Adrenal gland (tissue), 9 donors: ENCODE measurements at regions not wholly inside any gene's neighbourhood (a gene's known extent, or its start where the extent isn't known, plus 50 kb on each side); places are given as distances from the start of the nearest gene placed in this dataset.

ENCODE experiments used
- DNase-seq, 7 donors: peaks; one replicate each; pipeline ENCODE4 v3.0.0-alpha.2; 2019 to 2020
- H3K27ac ChIP-seq, 5 donors: fragments of 200-600 bp; sonication (generic) in 4 of 5; 1 replicate in 3 of 5; 2 replicates in 2 of 5; pipeline versions ENCODE4 v1.5.1 to v1.8.0; 2016 to 2020; ENCODE audit warnings: mild to moderate bottlenecking in 1 of 5
- H3K27me3 ChIP-seq: fragments of 200-600 bp; 2 replicates; pipeline ENCODE4 v1.8.0; 2021
- H3K36me3 ChIP-seq, 2 donors: fragments of 200-600 bp; replicated peaks in 1 of 2; 1 replicate in 1 of 2; 2 replicates in 1 of 2; pipeline versions ENCODE4 v1.5.1 to v1.8.0; 2018 to 2022
- H3K4me1 ChIP-seq, 2 donors: fragments of 200-600 bp; replicated peaks in 1 of 2; 1 replicate in 1 of 2; 2 replicates in 1 of 2; pipeline versions ENCODE4 v1.5.1 to v1.8.0; 2018 to 2021
- H3K4me3 ChIP-seq, 4 donors: fragments of 200-600 bp; sonication (generic) in 3 of 4; one replicate each; pipeline ENCODE4 v1.5.1; 2016 to 2018
- H3K9me3 ChIP-seq, 3 donors: fragments of 200-600 bp; sonication (generic) in 1 of 3; replicated peaks in 1 of 3; 1 replicate in 2 of 3; 2 replicates in 1 of 3; pipeline versions ENCODE4 v1.5.1 to v1.8.0; 2016 to 2021
- CTCF ChIP-seq, 6 experiments: fragments of 450-650 bp in 4 of 6; fragments of 200-600 bp in 2 of 6; sonication (generic) in 1 of 6; IDR thresholded peaks; 1 replicate in 5 of 6; 2 replicates in 1 of 6; pipeline versions ENCODE4 v1.5.1 to v1.8.0; 2016 to 2021; ENCODE audit warnings: antibody characterized with exemption in 6 of 6, mild to moderate bottlenecking in 2 of 6, moderate library complexity in 1 of 6
- POLR2A ChIP-seq, 2 donors: fragments of 450-650 bp; IDR thresholded peaks; one replicate each; pipeline ENCODE4 v1.6.1; 2017; ENCODE audit warnings: antibody characterized with exemption in 2 of 2, mild to moderate bottlenecking in 2 of 2, moderate library complexity in 1 of 2
- WGBS, 4 donors: extraction: QIAGEN DNeasy Blood & Tissue Kit in 2 of 4; methylation state at CpG; one replicate each; pipeline versions ENCODE4 v1.1.5 to v1.1.7; 2013 to 2017; 5-methylcytosine and 5-hydroxymethylcytosine counted together
- intact Hi-C, 2 donors: fragments of 100-400 bp; cut with DNase I; formaldehyde crosslinking; loops; one replicate each; pipeline versions ENCODE4 v1.14.1 to v1.15.0; 2022 to 2023
- donor health status: healthy with polysubstance abuse.
- donor health status: Bipolar disorder and iron deficiency.
- donor health status: DM: yes; HTN: yes; CAD: no.
- donor health status: DM: no; HTN: no; CAD: no.
- donor health status: DM: no; HTN: no; CAD: no.

- Histone ChIP-seq H3K27me3 (no peaks in the 10 kb centered on the region), H3K9me3 (no peaks in the 10 kb centered on the region), H3K27ac (no peak overlapping the region), H3K4me3 (no peak overlapping the region), H3K4me1 (no peaks in the 10 kb centered on the region), H3K36me3 (no peaks in the 10 kb centered on the region)
- TF ChIP-seq POLR2A (IDR thresholded peaks at IDR 0.05) (no peak), CTCF (IDR thresholded peaks at IDR 0.05) (no peak)
- intact Hi-C loops, result no loop called here
- WGBS, 4 donors, result 61 to 94% (median 77%) methylated on average over 1 of the region's 1 CpG
- DNase-seq, result no peak
Measured at GRCh38 chr18:70985948-70986347, 697.1 kb downstream of the SOCS6 start.

- H3K4me3 ChIP-seq, result no peak overlapping the region
- TF ChIP-seq POLR2A (IDR thresholded peaks at IDR 0.05) (no peak), CTCF (IDR thresholded peaks at IDR 0.05) (no peak)
- no peaks in the 10 kb centered on the region for H3K27me3 ChIP-seq
- WGBS, 4 donors, result 54 to 70% (median 60%) methylated on average over 2 of the region's 2 CpGs
- no peaks in the 10 kb centered on the region for H3K9me3 ChIP-seq
- H3K4me1 ChIP-seq, result no peaks in the 10 kb centered on the region
- no peaks in the 10 kb centered on the region for H3K36me3 ChIP-seq
- DNase-seq, result no peak
- intact Hi-C loops, result no loop called here
- H3K27ac ChIP-seq, result no peak overlapping the region
Measured at GRCh38 chr18:70982292-70982691, 693.4 kb downstream of the SOCS6 start.

- no peaks in the 10 kb centered on the region for H3K27me3 ChIP-seq
- H3K4me3 ChIP-seq, result no peak overlapping the region
- no peaks in the 10 kb centered on the region for H3K36me3 ChIP-seq
- H3K27ac ChIP-seq, result no peak overlapping the region
- TF ChIP-seq CTCF (IDR thresholded peaks at IDR 0.05), result no peak
- no peak for TF ChIP-seq POLR2A (IDR thresholded peaks at IDR 0.05)
- WGBS, 4 donors, result 70 to 82% (median 73%) methylated on average over 6 of the region's 6 CpGs
- H3K9me3 ChIP-seq, result no peaks in the 10 kb centered on the region
- no peaks in the 10 kb centered on the region for H3K4me1 ChIP-seq
- intact Hi-C loops, result no loop called here
- DNase-seq, result no peak
Measured at GRCh38 chr18:70981400-70982140, 692.7 kb downstream of the SOCS6 start.

- Histone ChIP-seq H3K27ac (no peak overlapping the region), H3K4me1 (no peaks in the 10 kb centered on the region), H3K36me3 (no peaks in the 10 kb centered on the region), H3K9me3 (no peaks in the 10 kb centered on the region), H3K4me3 (no peak overlapping the region), H3K27me3 (no peaks in the 10 kb centered on the region)
- DNase-seq, result no peak
- intact Hi-C loops, result no loop called here
- TF ChIP-seq CTCF (IDR thresholded peaks at IDR 0.05), result no peak
- no peak for TF ChIP-seq POLR2A (IDR thresholded peaks at IDR 0.05)
- 34 to 56% (median 47%) methylated on average over 5 of the region's 5 CpGs for WGBS, 4 donors
Measured at GRCh38 chr18:70973626-70974025, 684.8 kb downstream of the SOCS6 start.
